GM12878 (cell line): ENCODE measurements at regions not wholly inside any gene's neighbourhood (a gene's known extent, or its start where the extent isn't known, plus 50 kb on each side); places are given as distances from the start of the nearest gene placed in this dataset.

ENCODE experiments used
- ATAC-seq: fragments of 200-7000 bp; cut with Tn5 transposase; 3 replicates; pipeline ENCODE4 v1.9.1; 2020; ENCODE audit warnings: mild to moderate bottlenecking, moderate library complexity
- BruUV-seq: library from RNA; stranded (reverse); fragments of 400-500 nt; replicated peaks from 2 replicates; lab custom pipeline; 2021; lab: Mats Ljungman, UMichigan
- CTCF ChIA-PET: fragments of 300-600 bp; sonication (Branson Sonifier 250); formaldehyde crosslinking; extraction: SDS; loops from one replicate; lab custom pipeline; 2021; ENCODE audit warnings: inconsistent platforms; lab: Yijun Ruan, JAX
- POLR2A ChIA-PET: fragments of 350-600 bp; formaldehyde crosslinking; extraction: SDS; loops from one replicate; lab custom pipeline; 2021; ENCODE audit warnings: inconsistent platforms; lab: Charles Lee
- RAD21 ChIA-PET: fragments of 300-600 bp; sonication (Branson Sonifier 250); formaldehyde crosslinking; loops from one replicate; lab custom pipeline; 2023; ENCODE audit warnings: antibody characterized with exemption; ENCODE audit not compliant: unreplicated experiment; lab: Charles Lee
- SMC1A ChIA-PET: fragments of 300-600 bp; sonication (Branson Sonifier 250); formaldehyde crosslinking; loops from one replicate; lab custom pipeline; 2023; ENCODE audit not compliant: unreplicated experiment, uncharacterized antibody; lab: Charles Lee
- DNase-seq: peaks from one replicate; pipeline ENCODE4 v3.0.0-alpha.2; 2011; ENCODE audit warnings: low read depth, low spot score
- FAIRE-seq: peaks from 3 replicates; lab custom pipeline; 2011; peaks lifted over from hg19 to GRCh38; lab: Jason Lieb, UNC
- H2AFZ ChIP-seq: 2 replicates; pipeline ENCODE4 v1.6.0; 2011; ENCODE audit warnings: low read depth, low read length, control low read depth; ENCODE audit not compliant: control insufficient read depth
- H3K27ac ChIP-seq: 2 replicates; pipeline ENCODE4 v1.5.1; 2011; ENCODE audit warnings: control low read depth; ENCODE audit not compliant: control insufficient read depth, insufficient read depth
- H3K27me3 ChIP-seq, 2 experiments: replicated peaks in 1 of 2; 2 replicates each; pipeline versions ENCODE4 v1.6.0 to v1.6.1; 2011; ENCODE audit warnings: low read length in 1 of 2; ENCODE audit not compliant: control insufficient read depth in 2 of 2, insufficient read depth in 2 of 2
- H3K36me3 ChIP-seq, 2 experiments: 2 replicates each; pipeline ENCODE4 v1.5.1; 2011; ENCODE audit warnings: low read length in 1 of 2; ENCODE audit not compliant: control insufficient read depth in 2 of 2, insufficient read depth in 2 of 2
- H3K4me1 ChIP-seq: 2 replicates; pipeline ENCODE4 v1.6.1; 2011; ENCODE audit warnings: mild to moderate bottlenecking, low read length, moderate library complexity, mixed read lengths; ENCODE audit not compliant: control insufficient read depth, insufficient read depth
- H3K4me2 ChIP-seq: 2 replicates; pipeline ENCODE4 v1.6.0; 2011; ENCODE audit warnings: control low read depth; ENCODE audit not compliant: control insufficient read depth, insufficient read depth
- H3K4me3 ChIP-seq: fragments of 200-600 bp; sonication (generic); 2 replicates; pipeline ENCODE4 v1.5.1; 2016
- H3K79me2 ChIP-seq: 2 replicates; pipeline ENCODE4 v1.6.0; 2011; ENCODE audit warnings: low read length; ENCODE audit not compliant: control insufficient read depth, insufficient read depth
- H3K9ac ChIP-seq: 2 replicates; pipeline ENCODE4 v1.8.0; 2011; ENCODE audit warnings: low read length, control low read depth, mixed read lengths; ENCODE audit not compliant: control insufficient read depth, insufficient read depth
- H3K9me3 ChIP-seq: replicated peaks from 3 replicates; pipeline ENCODE4 v1.5.1; 2011; ENCODE audit warnings: mild to moderate bottlenecking, low read length; ENCODE audit not compliant: control insufficient read depth, insufficient read depth
- H4K20me1 ChIP-seq: 2 replicates; pipeline ENCODE4 v1.6.0; 2011; ENCODE audit not compliant: control insufficient read depth, insufficient read depth
- BCLAF1 ChIP-seq: fragments of 450-650 bp; IDR thresholded peaks from 2 replicates; pipeline ENCODE4 v1.6.1; 2017; ENCODE audit warnings: antibody characterized with exemption, mild to moderate bottlenecking, moderate library complexity
- MEF2B ChIP-seq: fragments of 450-650 bp; IDR thresholded peaks from 2 replicates; pipeline ENCODE4 v1.6.1; 2018; ENCODE audit warnings: mild to moderate bottlenecking, moderate library complexity; ENCODE audit not compliant: partially characterized antibody, poor library complexity, severe bottlenecking
- NBN ChIP-seq: fragments of 450-650 bp; IDR thresholded peaks from 2 replicates; pipeline ENCODE4 v1.6.1; 2016
- NFYA ChIP-seq: IDR thresholded peaks from 2 replicates; pipeline ENCODE4 v1.6.1; 2011; ENCODE audit warnings: low read depth, mild to moderate bottlenecking, low read length, improper control_type of control experiment, borderline replicate concordance
- POLR2A ChIP-seq: IDR thresholded peaks from 2 replicates; pipeline ENCODE4 v1.6.1; 2011; ENCODE audit warnings: low read depth, mild to moderate bottlenecking, low read length
- POLR2AphosphoS5 ChIP-seq: IDR thresholded peaks from 2 replicates; pipeline ENCODE4 v1.6.1; 2011; ENCODE audit warnings: mild to moderate bottlenecking, low read length, inconsistent platforms
- SMARCA5 ChIP-seq: fragments of 450-650 bp; IDR thresholded peaks from 2 replicates; pipeline ENCODE4 v1.6.1; 2017; ENCODE audit warnings: mild to moderate bottlenecking
- SPI1 ChIP-seq: IDR thresholded peaks from 2 replicates; pipeline ENCODE4 v1.6.1; 2011; ENCODE audit warnings: low read depth, mild to moderate bottlenecking, low read length, moderate library complexity, borderline replicate concordance; ENCODE audit not compliant: insufficient read depth
- STAT1 ChIP-seq: fragments of 450-650 bp; conservative IDR thresholded peaks from 2 replicates; pipeline ENCODE4 v1.6.1; 2014; ENCODE audit warnings: antibody characterized with exemption, mild to moderate bottlenecking
- SUZ12 ChIP-seq: fragments of 200-600 bp; sonication (generic); IDR thresholded peaks from one replicate; pipeline ENCODE4 v1.6.1; 2018; ENCODE audit warnings: antibody characterized with exemption, mild to moderate bottlenecking; ENCODE audit not compliant: unreplicated experiment
- ZBED1 ChIP-seq: IDR thresholded peaks from 2 replicates; pipeline ENCODE4 v1.6.1; 2016; ENCODE audit warnings: borderline replicate concordance
- ZNF622 ChIP-seq: fragments of 450-650 bp; IDR thresholded peaks from 2 replicates; pipeline ENCODE4 v1.6.1; 2017; ENCODE audit warnings: mild to moderate bottlenecking, inconsistent platforms
- WGBS: methylation state at CpG from one replicate; pipeline ENCODE4 v1.1.6; 2016; ENCODE audit warnings: low lambda C conversion rate; ENCODE audit not compliant: insufficient replicate concordance, insufficient coverage; ENCODE audit errors: missing lambda C conversion rate; 5-methylcytosine and 5-hydroxymethylcytosine counted together
- in situ Hi-C: fragments of 300-500 bp; cut with MboI; formaldehyde crosslinking; loops from 9 replicates; pipeline ENCODE4 v1.14.3; 2018; ENCODE audit warnings: mixed read lengths
- intact Hi-C: fragments of 100-400 bp; cut with micrococcal nuclease; formaldehyde crosslinking; loops from one replicate; pipeline ENCODE4 v1.14.2; 2022; ENCODE audit not compliant: unreplicated experiment
- TF ChIP-seq, protein P1 (sequence below): IDR thresholded peaks from 2 replicates; pipeline ENCODE4 v1.6.1; 2012; ENCODE audit warnings: mild to moderate bottlenecking, low read depth, low read length

DNA sequence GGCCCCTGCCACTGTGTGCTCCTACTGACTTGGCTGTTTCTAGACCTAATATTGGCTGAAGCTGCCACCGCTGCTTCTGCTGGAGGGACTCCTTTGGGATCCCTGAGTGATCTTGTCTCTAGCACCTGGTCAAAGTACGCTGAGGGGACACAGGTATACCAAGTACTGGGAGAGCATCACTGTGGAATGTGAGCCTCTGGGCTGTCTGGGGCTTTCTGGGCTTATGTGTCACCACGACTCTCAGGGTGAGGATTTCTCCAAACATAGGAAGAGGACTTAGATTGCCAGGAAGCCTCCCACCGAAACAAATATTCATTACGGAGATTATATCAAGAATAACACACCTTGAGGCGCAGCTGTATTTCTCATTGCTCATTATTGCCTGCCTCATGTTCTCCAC lies 435.8 kb downstream of the HS3ST3B1 start:
- TF ChIP-seq BCLAF1, result no peak
- no peak for TF ChIP-seq ZBED1
- no peak for TF ChIP-seq STAT1
- TF ChIP-seq SPI1, result no peak
- TF ChIP-seq ZNF622, result no peak
- TF ChIP-seq MEF2B, result no peak
- TF ChIP-seq SUZ12, result no peak
- TF ChIP-seq, protein P1, sequence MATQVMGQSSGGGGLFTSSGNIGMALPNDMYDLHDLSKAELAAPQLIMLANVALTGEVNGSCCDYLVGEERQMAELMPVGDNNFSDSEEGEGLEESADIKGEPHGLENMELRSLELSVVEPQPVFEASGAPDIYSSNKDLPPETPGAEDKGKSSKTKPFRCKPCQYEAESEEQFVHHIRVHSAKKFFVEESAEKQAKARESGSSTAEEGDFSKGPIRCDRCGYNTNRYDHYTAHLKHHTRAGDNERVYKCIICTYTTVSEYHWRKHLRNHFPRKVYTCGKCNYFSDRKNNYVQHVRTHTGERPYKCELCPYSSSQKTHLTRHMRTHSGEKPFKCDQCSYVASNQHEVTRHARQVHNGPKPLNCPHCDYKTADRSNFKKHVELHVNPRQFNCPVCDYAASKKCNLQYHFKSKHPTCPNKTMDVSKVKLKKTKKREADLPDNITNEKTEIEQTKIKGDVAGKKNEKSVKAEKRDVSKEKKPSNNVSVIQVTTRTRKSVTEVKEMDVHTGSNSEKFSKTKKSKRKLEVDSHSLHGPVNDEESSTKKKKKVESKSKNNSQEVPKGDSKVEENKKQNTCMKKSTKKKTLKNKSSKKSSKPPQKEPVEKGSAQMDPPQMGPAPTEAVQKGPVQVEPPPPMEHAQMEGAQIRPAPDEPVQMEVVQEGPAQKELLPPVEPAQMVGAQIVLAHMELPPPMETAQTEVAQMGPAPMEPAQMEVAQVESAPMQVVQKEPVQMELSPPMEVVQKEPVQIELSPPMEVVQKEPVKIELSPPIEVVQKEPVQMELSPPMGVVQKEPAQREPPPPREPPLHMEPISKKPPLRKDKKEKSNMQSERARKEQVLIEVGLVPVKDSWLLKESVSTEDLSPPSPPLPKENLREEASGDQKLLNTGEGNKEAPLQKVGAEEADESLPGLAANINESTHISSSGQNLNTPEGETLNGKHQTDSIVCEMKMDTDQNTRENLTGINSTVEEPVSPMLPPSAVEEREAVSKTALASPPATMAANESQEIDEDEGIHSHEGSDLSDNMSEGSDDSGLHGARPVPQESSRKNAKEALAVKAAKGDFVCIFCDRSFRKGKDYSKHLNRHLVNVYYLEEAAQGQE, result no peak
- TF ChIP-seq POLR2AphosphoS5, result no peak
- TF ChIP-seq POLR2A, result no peak
- no peak for TF ChIP-seq SMARCA5
- TF ChIP-seq NFYA, result no peak
- no peak for TF ChIP-seq NBN
- TF ChIP-seq, all 136 proteins: peak for 0
- in situ Hi-C loops (no loop called here), intact Hi-C loops (loop anchor here (10.0 kb wide), 1 partner anchor 72 kb away; no protein-coding TSS in a partner anchor)
- Histone ChIP-seq H3K79me2 (no peaks in the 10 kb centered on the region), H3K36me3 (no peaks in the 10 kb centered on the region), H4K20me1 (no peaks in the 10 kb centered on the region), H3K4me2 (no peak overlapping the region), H3K27ac (no peak overlapping the region), H3K9ac (no peak overlapping the region), H3K27me3 (no peaks in the 10 kb centered on the region), H2AFZ (no peak overlapping the region), H3K9me3 (no peaks in the 10 kb centered on the region), H3K4me1 (no peaks in the 10 kb centered on the region), H3K4me3 (no peak overlapping the region)
- ChIA-PET CTCF (no interaction called here), POLR2A (no interaction called here), SMC1A (no interaction called here), RAD21 (interaction anchor here (0.6 kb wide), 1 partner anchor 966 kb away, joined by 3 read pairs; no protein-coding TSS in a partner anchor)
- BruUV-seq, result no TSS peak
- ATAC-seq (no peak), FAIRE-seq (no peak), DNase-seq (no peak)
- 8% methylated on average over 6 of the region's 6 CpGs for WGBS
